8988T (cell line): ENCODE measurements at regions not wholly inside any gene's neighbourhood (a gene's known extent, or its start where the extent isn't known, plus 50 kb on each side); places are given as distances from the start of the nearest gene placed in this dataset.
"Not testable (repeated sequence)": the region's sequence is repeated elsewhere in the genome, so short reads cannot be mapped to it uniquely, and the experiment has no call there.

ENCODE experiments used
- DNase-seq: peaks from one replicate; pipeline ENCODE4 v3.0.0; 2011

- DNase-seq, result no peak
These were observed 385.5 kb upstream of the HNRNPA3 start for GRCh38 chr2:176826984-176827668.

- DNase-seq, result no peak
These were observed 382.2 kb upstream of the HNRNPA3 start for GRCh38 chr2:176830362-176830761.

- no peak for DNase-seq
These were observed 380.5 kb upstream of the HNRNPA3 start for GRCh38 chr2:176832086-176832485.

GRCh38 chr2:176833671-176834070, 378.9 kb upstream of the HNRNPA3 start:
- no peak for DNase-seq

- no peak for DNase-seq
These were observed 378.4 kb upstream of the HNRNPA3 start for GRCh38 chr2:176834226-176834625.

- DNase-seq, result no peak
These were observed 369.4 kb upstream of the HNRNPA3 start for GRCh38 chr2:176843208-176843607.

GRCh38 chr2:176844461-176844860, 368.1 kb upstream of the HNRNPA3 start:
- DNase-seq, result no peak

- DNase-seq, result no peak
These were observed 366.9 kb upstream of the HNRNPA3 start for GRCh38 chr2:176845718-176846117.

- DNase-seq, result no peak
These were observed 365.0 kb upstream of the HNRNPA3 start for GRCh38 chr2:176847575-176847974.

- no peak for DNase-seq
These were observed 363.8 kb upstream of the HNRNPA3 start for GRCh38 chr2:176848844-176849243.

- DNase-seq, result no peak
These were observed 361.2 kb upstream of the HNRNPA3 start for GRCh38 chr2:176851200-176851888.

- DNase-seq, result no peak
These were observed 360.6 kb upstream of the HNRNPA3 start for GRCh38 chr2:176851889-176852483.

- no peak for DNase-seq
These were observed 359.9 kb upstream of the HNRNPA3 start for GRCh38 chr2:176852667-176853066.

- DNase-seq, result no peak
These were observed 358.5 kb upstream of the HNRNPA3 start for GRCh38 chr2:176854062-176854461.

- DNase-seq, result no peak
These were observed 357.7 kb upstream of the HNRNPA3 start for GRCh38 chr2:176854878-176855277.

GRCh38 chr2:176856683-176857082, 355.9 kb upstream of the HNRNPA3 start:
- DNase-seq, result no peak

GRCh38 chr2:176865336-176865735, 347.3 kb upstream of the HNRNPA3 start:
- DNase-seq, result no peak

GRCh38 chr2:176872406-176872805, 340.2 kb upstream of the HNRNPA3 start:
- DNase-seq, result no peak

GRCh38 chr2:176873403-176873802, 339.2 kb upstream of the HNRNPA3 start:
- no peak for DNase-seq

- DNase-seq, result no peak
These were observed 336.0 kb upstream of the HNRNPA3 start for GRCh38 chr2:176876493-176877103.

- DNase-seq, result no peak
These were observed 333.1 kb upstream of the HNRNPA3 start for GRCh38 chr2:176879426-176879995.

- DNase-seq, result not testable (repeated sequence)
These were observed 330.5 kb upstream of the HNRNPA3 start for GRCh38 chr2:176882045-176882444.

- DNase-seq, result no peak
These were observed 327.5 kb upstream of the HNRNPA3 start for GRCh38 chr2:176885001-176885643.
